ENCODE measurements at regions not wholly inside any gene's neighbourhood (a gene's known extent, or its start where the extent isn't known, plus 50 kb on each side); places are given as distances from the start of the nearest gene placed in this dataset.

GRCh38 chr5:174654442-174654841, 69.9 kb upstream of the MSX2 start:
- intact Hi-C loops (cut with DNase I): no loop called here
- ATAC-seq (no peak), DNase-seq (ENCODE audit: low spot score) (no peak)

- ATAC-seq: no peak
- intact Hi-C loops (cut with DNase I): no loop called here
These were observed 69.0 kb upstream of the MSX2 start for GRCh38 chr5:174655351-174655750.

GRCh38 chr5:174664180-174664850, 60.1 kb upstream of the MSX2 start:
- DNase-seq (ENCODE audit: low spot score) (no peak), ATAC-seq (no peak)
- intact Hi-C loops (cut with DNase I): no loop called here

More at GRCh38 chr5:174655351-174655750, 69.0 kb upstream of the MSX2 start:
- no peak for DNase-seq (ENCODE audit: low spot score)

- DNase-seq (ENCODE audit: low spot score) (no peak), ATAC-seq (no peak)
- intact Hi-C loops (cut with DNase I): no loop called here
These were observed 59.0 kb upstream of the MSX2 start for GRCh38 chr5:174665347-174665746.

- no peak for DNase-seq (ENCODE audit: low spot score)
- intact Hi-C loops (cut with DNase I): no loop called here
- ATAC-seq: no peak
These were observed 56.9 kb upstream of the MSX2 start for GRCh38 chr5:174667526-174667925.

- intact Hi-C loops (cut with DNase I): no loop called here
- no peak for ATAC-seq
- no peak for DNase-seq (ENCODE audit: low spot score)
These were observed 56.0 kb upstream of the MSX2 start for GRCh38 chr5:174668349-174668748.
